IPS DF 6.9 (cell line): ENCODE measurements at regions not wholly inside any gene's neighbourhood (a gene's known extent, or its start where the extent isn't known, plus 50 kb on each side); places are given as distances from the start of the nearest gene placed in this dataset.

Source experiments
- DNase-seq: peaks from one replicate; pipeline ENCODE4 v3.0.0-alpha.2; 2013; ENCODE audit warnings: low read depth, low spot score
- H3K27ac ChIP-seq: one replicate; pipeline ENCODE4 v1.5.1; 2013; ENCODE audit warnings: low read length, control low read depth
- H3K27me3 ChIP-seq: 2 replicates; pipeline ENCODE4 v1.6.1; 2013; ENCODE audit warnings: mild to moderate bottlenecking, low read length; ENCODE audit not compliant: control insufficient read depth, insufficient read depth
- H3K36me3 ChIP-seq: 2 replicates; pipeline ENCODE4 v1.6.1; 2013; ENCODE audit warnings: low read length; ENCODE audit not compliant: control insufficient read depth, insufficient read depth
- H3K4me1 ChIP-seq: 2 replicates; pipeline ENCODE4 v1.6.1; 2013; ENCODE audit warnings: low read length; ENCODE audit not compliant: control insufficient read depth, insufficient read depth
- H3K4me3 ChIP-seq: 2 replicates; pipeline ENCODE4 v1.5.1; 2013; ENCODE audit warnings: mild to moderate bottlenecking, low read length
- H3K9me3 ChIP-seq: 2 replicates; pipeline ENCODE4 v1.6.1; 2013; ENCODE audit warnings: low read length, inconsistent platforms; ENCODE audit not compliant: control insufficient read depth, insufficient read depth
- WGBS: extraction: QIAGEN DNeasy Blood & Tissue Kit; methylation state at CpG from one replicate; pipeline ENCODE4 v1.1.7; 2013; ENCODE audit warnings: mixed read lengths, missing lambda C conversion rate; ENCODE audit not compliant: insufficient read length, insufficient coverage; 5-methylcytosine and 5-hydroxymethylcytosine counted together

DNA sequence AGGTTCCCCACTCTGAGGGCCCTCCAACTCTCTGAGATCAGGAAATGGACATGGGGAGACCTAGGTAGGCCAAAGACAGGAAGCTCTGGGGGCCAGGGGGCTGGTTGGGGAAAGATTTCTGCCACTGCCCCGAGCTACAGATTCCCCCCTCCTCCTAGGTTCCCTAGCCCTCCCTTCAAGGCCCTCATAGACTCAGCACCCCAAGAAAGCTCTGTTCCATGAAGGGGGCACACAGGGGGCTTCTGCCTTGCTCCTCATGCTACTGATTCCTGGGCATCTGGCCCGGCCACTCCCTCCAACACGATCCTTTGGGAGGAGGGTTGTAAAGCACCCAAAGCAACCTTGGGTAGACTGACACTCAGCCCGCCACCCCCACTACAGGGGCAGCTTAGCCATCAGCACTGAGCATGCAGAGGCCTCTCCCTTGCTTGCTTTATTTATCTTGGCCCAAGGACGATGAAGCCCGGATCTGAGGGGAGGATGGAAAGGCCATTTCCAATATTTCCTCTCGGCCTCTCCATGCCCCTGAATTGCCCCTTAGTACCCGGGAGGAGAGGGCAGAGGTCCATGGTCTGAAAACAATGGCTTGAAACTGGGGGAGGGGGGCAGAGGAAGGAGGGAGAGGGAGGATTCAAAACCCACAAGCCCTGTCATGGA lies 146.7 kb downstream of the PJA1 start:
- no CpG with 5 or more reads among the region's 8 CpGs for WGBS
- no peaks in the 10 kb centered on the region for H3K27me3 ChIP-seq
- H3K4me3 ChIP-seq, result no peak overlapping the region
- no peak for DNase-seq
- H3K27ac ChIP-seq, result no peak overlapping the region
- no peaks in the 10 kb centered on the region for H3K36me3 ChIP-seq
- no peaks in the 10 kb centered on the region for H3K9me3 ChIP-seq
- H3K4me1 ChIP-seq, result no peaks in the 10 kb centered on the region

DNA sequence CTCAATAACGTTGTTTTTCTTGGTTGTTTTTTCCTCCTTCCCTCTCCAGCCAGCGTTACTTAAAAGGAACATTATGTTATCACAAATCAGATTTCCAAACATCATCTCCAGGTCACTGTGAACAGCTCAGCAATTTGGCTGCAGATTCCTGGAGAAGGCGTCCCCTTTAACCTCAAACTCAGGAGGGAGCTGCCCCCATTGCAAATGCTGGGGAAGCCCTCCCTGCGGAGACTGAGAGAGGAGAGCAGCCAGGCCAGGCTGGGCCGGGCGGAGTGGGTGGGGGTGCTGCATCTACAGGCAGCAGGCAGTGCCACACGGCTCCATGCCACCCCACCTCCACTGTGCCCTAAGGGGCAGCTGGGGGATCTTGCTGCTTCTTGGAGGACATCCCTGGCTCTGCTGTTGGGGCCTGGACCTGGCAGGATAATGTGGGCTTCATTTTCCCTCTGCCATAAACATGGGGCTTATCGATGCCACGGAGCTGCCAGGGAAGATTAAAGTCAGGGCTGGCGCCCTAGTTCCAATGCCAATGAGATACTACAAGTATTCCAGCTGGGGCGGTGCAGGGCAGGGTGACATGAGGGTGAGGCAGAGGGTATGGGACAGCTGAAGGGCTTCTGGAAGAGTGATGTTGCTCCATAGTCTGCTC lies 148.8 kb downstream of the PJA1 start:
- no peak for DNase-seq
- no peaks in the 10 kb centered on the region for H3K9me3 ChIP-seq
- H3K4me1 ChIP-seq, result no peaks in the 10 kb centered on the region
- H3K4me3 ChIP-seq, result no peak overlapping the region
- H3K27me3 ChIP-seq, result no peaks in the 10 kb centered on the region
- H3K36me3 ChIP-seq, result no peaks in the 10 kb centered on the region
- WGBS, result no CpG with 5 or more reads among the region's 11 CpGs
- H3K27ac ChIP-seq, result no peak overlapping the region

DNA sequence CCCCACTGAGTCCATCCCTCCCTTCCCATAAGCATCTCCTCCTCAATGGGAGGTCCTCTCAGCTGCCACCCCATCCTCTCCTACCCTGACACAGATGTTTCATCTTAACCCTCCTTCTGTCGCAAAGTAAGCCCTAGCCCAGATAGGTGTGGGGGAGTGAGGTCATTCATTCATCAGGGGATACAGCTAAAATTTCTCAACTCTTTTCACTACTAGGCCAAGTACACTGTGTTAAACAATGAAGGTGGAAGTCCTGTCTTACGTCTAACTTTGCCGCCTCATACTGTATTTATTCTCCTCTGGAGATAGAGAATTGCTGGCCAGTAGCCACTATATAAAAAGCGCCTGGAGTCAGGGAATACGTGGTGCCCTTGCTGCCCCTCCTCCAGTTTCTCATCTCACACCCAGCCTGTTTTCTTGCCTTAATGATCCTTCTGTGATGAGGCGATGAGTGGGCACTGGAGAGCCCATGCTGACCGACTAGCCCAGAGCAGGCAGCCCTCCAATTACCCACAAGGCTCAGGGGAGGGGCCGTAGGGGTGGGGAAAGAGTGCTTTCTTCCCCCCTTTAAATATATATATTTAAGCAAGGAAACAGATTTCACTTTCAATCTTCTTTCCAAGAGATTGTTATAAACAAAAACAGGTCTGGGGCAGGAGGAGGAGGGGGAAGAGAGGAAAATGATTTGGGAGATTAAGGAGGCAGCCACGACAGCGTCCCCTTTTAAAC lies 149.5 kb downstream of the PJA1 start:
- DNase-seq, result no peak
- H3K4me1 ChIP-seq, result no peaks in the 10 kb centered on the region
- no CpG with 5 or more reads among the region's 10 CpGs for WGBS

DNA sequence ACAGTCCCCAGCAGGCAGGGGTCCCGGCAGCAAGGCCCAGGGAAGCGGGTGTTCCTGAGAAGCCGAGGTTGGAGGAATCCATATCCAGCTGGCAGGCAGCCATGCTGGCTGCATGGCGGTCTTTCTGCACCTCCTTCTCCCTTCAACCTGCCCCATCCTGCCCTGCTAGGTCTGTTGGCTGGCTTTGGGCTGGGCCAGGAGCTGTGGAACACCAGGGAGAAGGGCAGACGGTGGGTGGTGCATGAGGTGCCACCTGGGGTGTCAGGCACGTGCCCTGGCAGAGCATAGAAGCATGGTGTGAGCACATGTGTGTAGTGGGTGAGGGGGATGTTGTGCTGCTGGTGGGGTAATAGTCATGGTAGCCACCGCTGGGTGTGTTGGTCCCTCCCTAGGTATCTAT lies 150.1 kb downstream of the PJA1 start:
- DNase-seq, result no peak
- H3K4me3 ChIP-seq, result no peak overlapping the region
- H3K9me3 ChIP-seq, result no peaks in the 10 kb centered on the region
- no CpG with 5 or more reads among the region's 7 CpGs for WGBS
- no peak overlapping the region for H3K27ac ChIP-seq
- H3K36me3 ChIP-seq, result no peaks in the 10 kb centered on the region
- no peaks in the 10 kb centered on the region for H3K4me1 ChIP-seq
- H3K27me3 ChIP-seq, result no peaks in the 10 kb centered on the region

More for the DNA sequence above, 149.5 kb downstream of the PJA1 start:
- no peaks in the 10 kb centered on the region for H3K36me3 ChIP-seq
- H3K9me3 ChIP-seq, result no peaks in the 10 kb centered on the region
- no peak overlapping the region for H3K27ac ChIP-seq
- no peak overlapping the region for H3K4me3 ChIP-seq
- no peaks in the 10 kb centered on the region for H3K27me3 ChIP-seq

DNA sequence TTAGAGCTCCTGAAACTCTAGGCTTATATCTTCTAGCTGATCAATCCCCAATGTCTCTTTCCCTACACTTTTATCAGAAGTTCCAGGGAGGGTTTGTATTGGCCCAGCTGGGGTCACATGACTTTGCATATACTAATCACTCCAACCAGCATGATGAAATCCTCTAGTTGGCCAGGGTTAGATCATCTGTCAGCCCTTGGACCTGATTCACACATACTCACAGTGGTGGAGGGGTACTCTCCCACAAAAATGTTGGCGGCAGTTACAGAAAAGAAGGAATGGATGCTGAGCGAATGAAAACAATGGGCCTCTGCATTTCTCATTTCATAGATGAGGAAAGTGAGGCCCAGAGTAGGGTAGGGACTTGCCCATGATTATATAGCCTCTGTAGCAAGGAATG lies 151.1 kb downstream of the PJA1 start:
- H3K36me3 ChIP-seq, result no peaks in the 10 kb centered on the region
- WGBS, result no CpG with 5 or more reads among the region's 2 CpGs
- no peak for DNase-seq
- H3K4me3 ChIP-seq, result no peak overlapping the region
- H3K4me1 ChIP-seq, result no peaks in the 10 kb centered on the region
- no peak overlapping the region for H3K27ac ChIP-seq
- no peaks in the 10 kb centered on the region for H3K27me3 ChIP-seq
- H3K9me3 ChIP-seq, result no peaks in the 10 kb centered on the region

DNA sequence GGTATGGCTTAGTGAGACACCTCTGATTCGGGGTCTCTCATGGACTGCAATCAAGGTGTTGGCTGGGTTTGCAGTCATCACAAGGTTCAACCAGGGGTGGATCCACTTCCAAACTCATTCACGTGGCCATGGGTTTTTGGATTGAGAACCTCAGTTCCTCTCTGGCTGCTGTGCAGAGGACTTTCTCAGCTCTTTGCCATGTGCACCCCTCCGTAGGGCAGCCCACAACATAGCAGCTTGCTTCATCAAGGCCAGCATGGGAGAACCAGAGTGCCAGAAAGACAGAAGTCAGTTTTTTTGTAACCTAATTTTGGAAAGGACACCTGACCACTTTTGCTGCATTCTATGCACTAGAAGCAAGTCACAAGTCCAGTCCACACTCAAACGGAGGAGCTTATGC lies 154.9 kb downstream of the PJA1 start:
- Histone ChIP-seq H3K27ac (no peak overlapping the region), H3K36me3 (no peaks in the 10 kb centered on the region), H3K9me3 (no peaks in the 10 kb centered on the region), H3K4me1 (no peaks in the 10 kb centered on the region), H3K4me3 (no peak overlapping the region), H3K27me3 (no peaks in the 10 kb centered on the region)
- no peak for DNase-seq
- no CpG with 5 or more reads among the region's 4 CpGs for WGBS

DNA sequence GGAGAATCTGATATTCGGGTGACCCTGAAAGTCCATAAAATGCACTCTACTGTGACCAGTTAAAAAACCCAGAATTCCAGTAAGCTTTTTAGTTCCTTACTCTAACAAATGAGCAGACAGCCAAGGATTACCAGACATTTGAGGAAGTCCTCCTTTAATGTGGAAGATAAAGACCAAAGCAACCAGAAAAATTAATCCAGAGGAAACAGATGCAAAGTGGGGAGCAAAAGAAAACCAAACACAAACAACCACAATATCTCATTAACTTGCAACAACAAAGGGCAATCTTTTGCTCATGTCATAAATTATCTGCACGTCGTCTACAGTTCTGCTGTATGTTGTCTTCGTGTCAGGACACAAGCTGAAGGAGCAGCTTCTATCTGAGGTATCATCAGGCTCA lies 164.4 kb downstream of the PJA1 start:
- Histone ChIP-seq H3K27ac (no peak overlapping the region), H3K4me1 (no peaks in the 10 kb centered on the region), H3K27me3 (no peaks in the 10 kb centered on the region), H3K9me3 (no peaks in the 10 kb centered on the region), H3K4me3 (no peak overlapping the region), H3K36me3 (no peaks in the 10 kb centered on the region)
- WGBS, result no CpG with 5 or more reads among the region's 4 CpGs
- DNase-seq, result no peak

DNA sequence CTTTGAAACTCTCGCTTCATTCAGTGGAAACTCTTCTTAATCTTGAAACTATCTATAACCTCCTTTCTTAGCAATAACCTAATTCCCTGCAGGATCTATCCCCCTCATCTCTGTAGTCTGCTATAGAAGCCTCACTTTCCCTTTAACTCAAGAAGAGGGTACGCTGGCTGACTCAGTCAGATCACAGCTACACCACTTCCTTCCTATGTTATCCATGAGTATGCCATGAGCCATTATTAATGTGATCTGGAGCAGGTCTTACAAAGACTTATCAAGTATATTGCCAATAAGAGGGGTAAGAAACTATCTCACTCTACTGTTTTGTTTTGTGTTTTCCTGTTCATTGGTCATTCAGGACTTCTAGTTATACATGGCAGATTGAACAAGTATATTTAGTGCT lies 165.3 kb downstream of the PJA1 start:
- Histone ChIP-seq H3K36me3 (no peaks in the 10 kb centered on the region), H3K27me3 (no peaks in the 10 kb centered on the region), H3K4me3 (no peak overlapping the region), H3K9me3 (no peaks in the 10 kb centered on the region), H3K27ac (no peak overlapping the region), H3K4me1 (no peaks in the 10 kb centered on the region; the same call in 1 of the 2 replicates)
- DNase-seq, result no peak
- WGBS, result no CpG with 5 or more reads among the region's 2 CpGs

DNA sequence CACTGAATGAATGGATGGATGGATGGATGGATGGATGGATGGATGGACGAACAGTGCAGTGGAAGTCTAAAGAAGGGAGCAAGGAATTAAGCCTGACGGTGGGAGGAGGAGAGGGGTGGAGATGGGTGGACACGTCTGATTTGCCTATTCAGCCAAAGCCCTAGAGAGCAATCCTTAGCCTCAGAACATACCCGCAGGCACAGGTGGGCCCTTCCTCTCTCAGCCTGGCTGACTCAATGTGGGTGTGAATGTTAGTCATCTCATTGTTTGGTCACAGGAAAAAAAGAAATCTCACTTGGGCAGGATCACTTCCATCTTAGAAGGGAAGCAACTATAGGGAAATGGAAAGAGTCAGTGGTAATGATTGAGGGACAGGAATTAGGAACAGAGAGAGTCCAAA lies 165.9 kb downstream of the PJA1 start:
- DNase-seq, result no peak
- H3K9me3 ChIP-seq, result no peaks in the 10 kb centered on the region
- peaks cover under 1% of the 10 kb centered on the region for H3K4me1 ChIP-seq
- H3K36me3 ChIP-seq, result no peaks in the 10 kb centered on the region
- WGBS, result no CpG with 5 or more reads among the region's 4 CpGs
- no peak overlapping the region for H3K27ac ChIP-seq
- no peaks in the 10 kb centered on the region for H3K27me3 ChIP-seq
- H3K4me3 ChIP-seq, result no peak overlapping the region

DNA sequence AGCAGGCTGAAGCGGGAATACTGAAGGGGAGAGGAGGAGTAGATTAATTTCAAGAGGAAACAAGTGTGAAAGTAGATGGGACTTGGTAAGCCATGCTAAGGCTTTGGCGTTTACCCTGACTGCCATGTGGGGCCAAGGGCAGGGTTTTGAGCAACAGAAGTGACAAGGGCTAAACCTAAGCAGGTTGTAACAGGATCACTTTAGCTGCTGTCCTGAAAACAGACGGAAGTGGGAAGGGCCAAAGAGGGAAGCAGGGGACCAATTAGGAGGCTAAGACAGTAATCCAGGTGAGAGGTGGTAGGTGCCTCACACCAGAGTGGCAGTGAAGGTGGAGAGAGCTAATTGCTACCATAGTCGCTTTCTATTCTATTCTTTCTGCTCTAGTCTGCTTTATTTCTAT lies 166.5 kb downstream of the PJA1 start:
- Histone ChIP-seq H3K9me3 (no peaks in the 10 kb centered on the region), H3K36me3 (no peaks in the 10 kb centered on the region), H3K27me3 (no peaks in the 10 kb centered on the region), H3K4me3 (no peak overlapping the region), H3K27ac (no peak overlapping the region), H3K4me1 (peaks cover 1% of the 10 kb centered on the region)
- WGBS, result no CpG with 5 or more reads among the region's 4 CpGs
- DNase-seq, result no peak
